GM13976 (cell line): ENCODE measurements at regions not wholly inside any gene's neighbourhood (a gene's known extent, or its start where the extent isn't known, plus 50 kb on each side); places are given as distances from the start of the nearest gene placed in this dataset.

Source experiments
- DNase-seq: peaks from one replicate; pipeline ENCODE4 v3.0.0; 2012; ENCODE audit warnings: low spot score
- CTCF ChIP-seq: IDR thresholded peaks from 2 replicates; pipeline ENCODE4 v1.5.1; 2012; ENCODE audit warnings: borderline replicate concordance, mild to moderate bottlenecking; ENCODE audit not compliant: insufficient read depth; ENCODE audit errors: extremely low read depth, missing control alignments, control extremely low read depth
- in situ Hi-C: fragments of 300-500 bp; cut with MboI; formaldehyde crosslinking; loops from one replicate; pipeline ENCODE4 v1.12.0; 2022; ENCODE audit warnings: low sequenced_read_pairs, mixed read lengths, inconsistent platforms; ENCODE audit not compliant: unreplicated experiment

- in situ Hi-C loops, result no loop called here
- DNase-seq, result no peak
- no peak for TF ChIP-seq CTCF
These were observed 359.5 kb upstream of the ACVR2A start for GRCh38 chr2:147485210-147485851.

GRCh38 chr2:147483911-147484310 lies 360.9 kb upstream of the ACVR2A start:
- DNase-seq, result no peak
- TF ChIP-seq CTCF, result no peak
- in situ Hi-C loops, result no loop called here

GRCh38 chr2:147482916-147483669 lies 361.7 kb upstream of the ACVR2A start:
- no peak for DNase-seq
- in situ Hi-C loops, result no loop called here
- no peak for TF ChIP-seq CTCF

GRCh38 chr2:147482111-147482895 lies 362.5 kb upstream of the ACVR2A start:
- no peak for TF ChIP-seq CTCF
- no peak for DNase-seq

GRCh38 chr2:147479358-147479757 lies 365.5 kb upstream of the ACVR2A start:
- no peak for TF ChIP-seq CTCF
- DNase-seq, result no peak
- in situ Hi-C loops, result no loop called here

More at GRCh38 chr2:147482111-147482895, 362.5 kb upstream of the ACVR2A start:
- in situ Hi-C loops, result no loop called here

- TF ChIP-seq CTCF, result no peak
- DNase-seq, result no peak
- in situ Hi-C loops, result no loop called here
These were observed 371.8 kb upstream of the ACVR2A start for GRCh38 chr2:147473075-147473474.
